Activated T-cell treated with anti-CD3 and anti-CD28 coated beads, Interleukin-2, amount 50 U/mL, for 1 hour (primary cell): ENCODE measurements at regions not wholly inside any gene's neighbourhood (a gene's known extent, or its start where the extent isn't known, plus 50 kb on each side); places are given as distances from the start of the nearest gene placed in this dataset.

Experiments used
- DNase-seq: peaks from one replicate; pipeline ENCODE4 v3.0.0-alpha.2; 2020

DNA sequence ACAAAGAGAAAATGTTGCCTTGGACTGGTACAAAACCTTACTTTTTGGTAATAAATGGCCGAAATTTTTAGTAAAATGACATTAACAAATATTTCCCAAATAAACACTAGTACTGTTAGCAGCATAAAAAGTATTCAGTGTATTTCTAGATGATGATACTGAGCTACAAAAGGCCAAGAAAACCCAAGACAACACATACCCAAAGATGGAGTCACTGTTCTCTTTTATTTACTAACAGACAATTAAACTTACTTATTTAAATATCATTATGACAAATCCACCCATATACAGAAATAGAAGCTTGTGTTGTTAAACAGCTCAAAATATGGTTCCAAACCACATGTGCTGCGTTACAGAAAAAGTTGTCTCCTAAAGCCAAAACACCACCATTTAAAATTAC is 239.9 kb downstream of the ZEB2 start:
- DNase-seq, result no peak

DNA sequence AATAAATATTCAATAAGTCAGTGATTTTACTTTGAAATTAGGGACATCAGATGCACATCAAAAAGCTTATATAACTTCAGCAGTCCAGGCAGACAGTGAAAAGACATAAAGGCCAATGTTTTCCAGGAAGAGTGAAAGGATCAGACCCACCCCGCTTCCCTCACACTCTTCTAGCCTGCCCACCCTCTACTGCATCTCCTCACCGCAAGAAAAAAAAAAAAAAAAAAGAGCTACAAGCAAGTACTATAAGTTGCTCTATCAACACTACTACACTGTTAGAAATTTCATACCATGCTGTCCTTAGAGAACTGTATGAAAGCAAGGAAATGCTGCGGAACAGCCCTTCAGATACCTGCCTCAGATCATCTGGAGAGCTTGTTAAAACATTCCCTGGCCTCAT is 240.8 kb downstream of the ZEB2 start:
- DNase-seq, result no peak

DNA sequence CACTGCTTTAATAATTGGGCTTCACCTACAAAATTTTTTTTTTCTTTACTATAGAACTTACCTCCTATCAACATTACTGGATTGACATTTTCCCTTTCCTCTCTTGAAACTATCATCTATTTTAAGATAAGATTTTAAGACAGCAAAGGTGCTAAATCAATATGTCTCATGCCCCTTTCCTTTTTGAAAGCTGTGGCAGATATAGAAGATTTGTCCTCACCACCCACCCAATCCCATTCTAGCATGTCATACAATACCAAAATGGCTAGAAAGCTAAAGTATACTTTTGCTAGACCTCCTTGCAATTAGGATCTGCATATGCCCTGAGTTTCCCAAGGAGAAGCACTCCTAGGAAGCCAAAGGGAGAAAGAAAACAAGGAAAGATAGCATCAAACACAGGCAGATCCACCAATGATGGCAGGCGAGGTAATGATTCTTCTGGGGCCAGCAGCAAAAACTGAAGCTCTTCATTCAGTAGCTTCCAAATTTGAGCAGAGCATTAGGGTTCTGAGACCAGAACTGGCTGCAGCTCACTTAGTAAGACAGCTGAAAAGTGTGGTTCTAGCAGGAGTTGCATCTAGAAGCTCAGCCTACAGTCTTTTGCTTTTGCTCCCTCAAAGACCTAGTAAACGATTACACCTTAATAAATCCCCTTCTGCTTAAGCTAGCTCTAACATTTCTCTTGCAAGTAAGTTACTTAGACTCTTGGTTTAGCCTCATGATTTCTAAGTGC is 242.1 kb downstream of the ZEB2 start:
- DNase-seq, result no peak

DNA sequence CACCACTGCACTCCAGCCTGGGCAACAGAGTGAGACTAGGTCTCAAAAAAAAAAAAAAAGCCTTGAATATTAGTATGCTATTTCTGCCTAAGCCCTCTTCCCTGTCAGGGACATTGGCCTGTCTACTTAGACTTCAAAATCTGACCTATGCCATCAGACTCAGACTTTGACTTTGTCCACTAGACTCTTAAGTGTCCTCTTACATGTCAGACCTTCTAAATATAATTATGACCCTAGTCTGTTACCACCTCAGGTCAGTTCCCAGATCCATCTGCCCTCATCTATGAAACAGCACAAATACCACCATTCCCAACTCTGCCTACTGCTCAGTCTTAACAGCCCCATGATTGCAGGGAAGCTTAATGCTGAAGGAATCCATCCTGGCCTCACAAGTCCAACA is 244.6 kb downstream of the ZEB2 start:
- no peak for DNase-seq

DNA sequence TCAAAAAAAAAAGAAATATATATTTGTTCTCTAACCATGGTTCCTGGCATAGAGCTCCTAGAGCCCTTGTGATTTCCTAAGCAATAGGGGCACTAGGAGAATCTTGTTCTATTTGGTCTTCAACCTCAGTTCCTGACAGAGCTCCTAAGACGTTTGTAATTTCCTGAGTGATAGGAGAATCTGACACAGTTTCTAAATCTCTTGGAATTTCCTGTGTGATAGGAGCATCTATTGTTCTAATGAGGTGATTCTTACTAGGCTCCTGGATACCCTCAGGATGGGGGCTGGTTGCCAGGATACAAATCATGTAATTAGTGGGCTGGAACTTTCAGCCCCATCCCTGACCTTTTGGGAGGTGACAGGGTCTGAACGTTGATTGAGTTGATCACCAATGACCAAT is 245.8 kb downstream of the ZEB2 start:
- no peak for DNase-seq

DNA sequence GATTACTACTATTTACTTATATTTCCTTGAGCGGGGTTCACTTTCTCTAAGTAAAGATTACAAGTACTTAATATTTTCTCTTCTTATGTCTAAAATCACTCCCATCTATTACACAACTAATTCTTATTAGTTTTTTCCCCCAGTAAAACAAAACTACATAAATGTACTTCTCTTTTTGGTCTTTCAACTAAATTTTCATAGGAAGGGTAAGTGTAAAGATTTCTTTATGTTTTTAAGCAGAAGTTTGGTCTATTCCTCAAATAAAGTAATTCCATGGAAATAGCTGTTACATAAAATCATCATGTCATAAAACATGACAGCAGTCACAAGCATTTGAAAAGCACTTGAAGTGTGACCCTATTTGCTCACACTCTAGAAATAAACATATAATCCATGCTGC is 249.0 kb downstream of the ZEB2 start:
- no peak for DNase-seq

DNA sequence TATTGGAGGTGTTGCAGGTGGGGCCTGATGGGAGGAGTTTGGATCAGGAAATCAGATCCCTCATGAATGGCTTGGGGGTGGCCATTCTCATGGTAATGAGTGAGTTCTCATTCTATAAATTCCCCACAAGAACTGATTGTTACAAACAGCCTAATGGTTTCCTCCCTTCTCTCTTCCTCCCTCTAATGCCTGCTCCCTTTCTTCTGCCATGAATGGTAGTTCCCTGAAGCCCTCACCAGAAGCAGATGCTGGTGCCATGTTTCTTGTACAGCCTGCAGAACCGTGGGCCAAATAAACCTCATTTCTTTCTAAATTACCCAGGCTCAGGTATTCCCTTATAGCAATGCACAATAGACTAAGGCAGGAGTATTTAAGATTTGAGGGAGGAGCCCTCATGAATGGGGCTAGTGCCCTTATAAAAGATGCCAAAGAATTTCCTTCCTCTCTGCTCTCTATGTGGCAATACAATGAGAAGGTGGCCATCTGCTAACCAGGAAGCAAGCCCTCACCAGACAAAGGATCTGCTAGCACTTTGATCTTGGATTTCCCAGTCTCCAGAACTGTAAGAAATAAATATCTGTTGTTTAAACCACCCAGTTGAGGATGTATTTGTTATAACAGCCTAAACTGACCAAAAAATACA is 251.8 kb downstream of the ZEB2 start:
- no peak for DNase-seq

DNA sequence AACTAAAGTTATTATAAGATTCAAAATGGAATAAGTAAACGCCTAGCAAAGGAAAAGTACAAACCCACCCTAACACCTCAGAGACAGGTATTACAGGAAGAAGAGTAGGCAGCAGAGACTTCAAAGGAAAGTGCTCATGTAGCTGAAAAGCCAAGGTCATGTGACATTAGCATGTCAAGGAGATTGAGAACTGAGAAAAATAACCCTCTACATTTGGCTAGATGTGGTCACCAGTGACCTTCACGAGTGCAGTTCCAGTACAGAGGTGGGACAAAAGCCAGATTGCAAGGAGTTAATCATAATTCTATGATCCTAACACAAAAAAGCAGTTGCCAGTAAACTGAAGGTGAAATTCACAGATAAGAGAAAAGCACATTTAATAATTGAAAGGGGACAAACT is 252.7 kb downstream of the ZEB2 start:
- no peak for DNase-seq

DNA sequence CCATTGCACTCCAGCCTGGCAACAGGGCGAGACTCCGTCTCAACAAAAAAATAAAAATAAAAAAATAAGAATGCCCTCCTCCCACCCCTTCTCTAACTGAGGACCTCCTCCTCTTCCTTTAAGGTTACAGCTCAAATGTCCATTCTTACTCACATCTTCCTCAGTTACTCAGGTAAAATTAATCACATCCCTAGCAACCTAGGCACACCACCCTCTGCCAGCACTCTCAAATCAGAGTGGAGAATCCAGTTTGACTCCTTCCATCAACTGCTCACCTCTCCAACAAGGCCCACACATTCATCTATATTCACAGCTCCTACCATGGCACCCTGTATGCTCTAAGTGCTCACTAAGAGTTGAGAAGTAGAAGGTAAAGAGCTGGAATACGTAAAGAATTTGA is 254.3 kb downstream of the ZEB2 start:
- DNase-seq, result no peak

DNA sequence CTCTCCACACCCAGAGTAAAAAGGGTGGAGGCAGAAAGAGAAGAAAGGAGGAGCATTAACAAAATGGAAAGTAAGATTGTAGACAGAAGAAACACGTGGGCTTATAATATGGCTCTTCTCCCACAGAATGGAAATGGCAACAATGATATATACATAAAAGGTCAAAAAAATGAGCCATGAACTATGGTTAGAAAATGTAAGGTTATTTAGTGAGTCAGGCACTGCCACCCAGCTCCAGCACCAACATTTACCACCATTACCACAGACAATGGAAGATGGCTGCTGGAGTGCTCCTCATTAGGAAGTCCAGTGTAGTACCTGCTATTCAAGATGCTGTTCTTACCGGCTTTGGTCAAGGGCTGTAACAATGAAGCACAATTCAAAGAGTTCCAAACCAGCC is 258.0 kb downstream of the ZEB2 start:
- DNase-seq, result no peak

DNA sequence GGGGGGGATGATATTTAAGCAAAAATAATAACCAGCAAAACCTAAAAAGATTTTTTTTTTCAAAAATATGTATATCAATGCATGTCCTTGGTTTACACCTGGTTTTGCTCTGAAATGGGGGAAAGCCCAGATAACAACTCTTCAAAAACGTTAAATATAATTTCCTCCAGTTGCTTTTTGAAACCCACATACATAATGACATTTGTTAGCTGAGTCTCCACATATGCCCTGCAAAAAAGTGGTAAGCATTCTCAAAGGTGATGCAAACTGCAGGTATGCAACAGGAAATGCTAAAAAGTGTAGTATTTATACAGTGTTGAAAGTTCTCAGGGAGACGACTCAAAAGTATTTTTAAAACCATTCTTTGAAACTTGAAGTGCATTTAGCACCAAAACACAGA is 258.6 kb downstream of the ZEB2 start:
- DNase-seq, result no peak

DNA sequence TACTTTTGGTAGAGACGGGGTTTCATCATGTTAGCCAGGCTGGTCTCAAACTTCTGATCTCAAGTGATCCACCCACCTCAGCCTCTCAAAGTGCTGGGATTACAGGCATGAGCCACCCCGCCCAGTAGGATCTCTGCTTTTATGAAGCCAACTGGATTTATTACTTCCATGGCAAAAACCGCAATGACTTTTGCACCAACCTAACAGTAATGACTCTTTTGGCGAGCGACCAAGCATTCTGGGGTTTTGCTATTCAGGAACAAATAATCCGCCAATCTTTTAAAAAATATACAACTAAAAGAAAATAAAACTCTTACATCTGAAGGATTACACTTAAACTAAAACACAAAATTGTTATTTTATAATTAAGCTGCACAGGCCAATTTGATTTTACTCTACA is 260.6 kb downstream of the ZEB2 start:
- DNase-seq, result no peak

DNA sequence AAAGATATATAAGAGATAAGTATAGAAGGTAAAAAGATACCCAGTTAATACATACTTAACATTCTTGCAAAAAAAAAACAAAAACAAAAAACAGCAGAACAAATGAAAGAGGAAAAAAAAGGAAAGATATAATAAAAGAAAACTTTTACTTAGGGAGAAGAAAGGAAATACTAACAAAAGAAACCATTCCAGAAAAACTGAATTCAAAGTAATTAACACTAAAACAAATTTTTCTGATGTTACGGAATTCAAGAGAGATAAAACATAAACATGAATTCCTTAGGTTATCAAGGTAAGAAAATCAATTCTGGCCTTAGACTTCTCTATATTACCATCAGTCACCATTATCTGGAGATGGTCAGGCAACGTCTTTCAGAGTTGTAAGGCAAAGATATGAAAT is 261.8 kb downstream of the ZEB2 start:
- no peak for DNase-seq

DNA sequence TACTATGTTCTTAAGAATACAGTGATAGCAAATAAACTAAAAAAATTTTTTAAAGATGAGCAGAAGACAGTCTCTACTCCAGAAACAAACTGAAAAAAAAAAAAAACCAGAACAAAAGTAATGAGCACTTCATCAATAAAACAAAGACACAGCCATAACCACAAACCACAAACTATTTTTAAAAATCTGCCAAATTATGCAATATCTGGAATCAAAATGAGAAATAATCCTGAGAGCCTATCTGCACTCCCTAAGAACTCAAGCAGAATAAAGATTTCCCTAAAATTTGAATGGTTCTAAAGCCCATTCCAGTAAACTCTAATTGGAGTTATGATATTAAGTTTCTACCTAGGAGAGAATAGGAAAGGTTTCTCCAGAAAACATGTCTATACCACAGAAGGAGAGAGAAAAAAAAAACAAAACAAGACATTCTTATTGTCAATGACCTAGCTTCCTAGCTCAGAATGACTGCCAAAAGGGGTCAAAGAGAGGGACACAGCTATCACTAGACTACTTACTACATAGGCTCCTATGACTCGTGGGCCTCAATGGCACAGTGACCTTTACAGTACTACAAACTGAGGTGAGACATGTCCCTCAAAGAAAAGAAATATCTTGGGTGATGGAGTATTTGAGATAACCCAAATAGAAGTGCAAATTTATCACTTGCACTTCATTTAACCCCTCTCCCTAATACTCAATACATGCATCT is 262.8 kb downstream of the ZEB2 start:
- DNase-seq, result no peak

DNA sequence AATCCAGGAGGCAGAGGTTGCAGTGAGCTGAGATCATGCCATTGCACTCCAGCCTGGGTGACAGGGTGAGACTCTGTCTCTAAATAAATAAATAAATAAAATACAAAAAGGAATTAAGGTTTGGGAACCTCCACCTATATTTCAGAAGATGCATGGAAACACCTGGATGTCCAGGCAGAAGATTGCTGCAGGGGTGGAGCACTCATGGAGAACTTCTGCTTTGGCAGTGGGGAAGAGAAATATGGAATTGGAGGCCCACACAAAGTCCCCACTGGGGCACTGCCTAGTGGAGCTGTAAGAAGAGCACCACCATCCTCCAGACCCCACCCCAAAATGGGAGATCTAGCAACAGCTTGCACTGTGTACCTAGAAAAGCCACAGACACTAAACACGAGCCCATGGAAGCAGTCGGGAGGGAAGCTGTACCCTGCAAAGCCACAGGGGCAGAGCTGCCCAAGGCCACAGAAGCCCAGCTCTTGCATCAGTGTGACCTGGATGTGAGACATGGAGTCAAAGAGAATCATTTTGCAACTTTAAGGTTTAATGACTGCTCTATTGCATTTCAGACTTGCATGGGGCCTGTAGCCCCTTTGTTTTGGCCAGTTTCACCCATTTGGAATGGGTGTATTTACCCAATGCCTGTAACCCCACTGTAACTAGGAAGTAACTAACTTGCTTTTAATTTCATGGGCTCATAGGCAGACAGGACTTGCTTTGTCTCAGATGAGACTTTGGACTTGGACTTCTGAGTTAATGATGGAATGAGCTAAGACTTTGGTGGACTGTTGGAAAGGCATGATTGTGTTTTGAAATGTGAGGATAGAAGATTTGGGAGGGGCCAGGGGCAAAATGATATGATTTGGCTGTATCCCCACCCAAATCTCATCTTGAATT is 265.3 kb downstream of the ZEB2 start:
- DNase-seq, result no peak

DNA sequence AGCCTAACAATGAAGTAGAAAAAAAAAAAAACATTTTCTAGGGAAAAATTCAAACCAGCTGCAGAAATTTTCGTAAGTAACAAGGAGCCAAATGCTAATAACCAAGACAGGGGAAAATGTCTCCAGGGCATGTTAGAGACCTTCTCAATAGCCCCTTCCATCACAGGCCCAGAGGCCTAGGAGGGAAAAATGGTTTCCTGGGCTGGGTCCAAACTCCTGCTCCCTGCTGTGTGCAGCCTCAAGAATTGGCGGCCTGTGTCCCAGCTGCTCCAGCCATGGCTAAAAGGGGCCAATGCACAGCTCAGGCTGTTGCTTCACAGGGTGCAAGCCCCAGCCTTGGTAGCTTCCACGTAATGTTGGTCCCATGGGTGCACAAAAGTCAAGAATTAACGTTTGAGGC is 266.2 kb downstream of the ZEB2 start:
- DNase-seq, result no peak

DNA sequence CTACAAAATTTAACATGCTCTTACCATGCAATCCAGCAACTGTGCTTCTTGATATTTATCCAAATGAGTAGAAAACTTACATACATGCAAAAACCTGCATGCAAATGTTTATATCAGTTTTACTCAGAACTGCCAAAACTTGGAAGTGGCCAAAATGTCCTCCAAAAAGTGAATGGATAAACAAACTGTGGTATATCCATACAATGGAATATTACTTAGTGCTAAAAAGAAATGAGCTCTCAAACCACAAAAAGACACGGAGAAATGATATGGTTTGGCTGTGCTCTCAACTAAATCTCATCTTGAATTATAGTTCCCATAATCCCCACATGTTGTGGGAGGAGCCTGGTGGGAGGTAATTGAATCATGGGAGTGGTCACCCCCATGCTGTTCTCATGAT is 267.2 kb downstream of the ZEB2 start:
- DNase-seq, result no peak

DNA sequence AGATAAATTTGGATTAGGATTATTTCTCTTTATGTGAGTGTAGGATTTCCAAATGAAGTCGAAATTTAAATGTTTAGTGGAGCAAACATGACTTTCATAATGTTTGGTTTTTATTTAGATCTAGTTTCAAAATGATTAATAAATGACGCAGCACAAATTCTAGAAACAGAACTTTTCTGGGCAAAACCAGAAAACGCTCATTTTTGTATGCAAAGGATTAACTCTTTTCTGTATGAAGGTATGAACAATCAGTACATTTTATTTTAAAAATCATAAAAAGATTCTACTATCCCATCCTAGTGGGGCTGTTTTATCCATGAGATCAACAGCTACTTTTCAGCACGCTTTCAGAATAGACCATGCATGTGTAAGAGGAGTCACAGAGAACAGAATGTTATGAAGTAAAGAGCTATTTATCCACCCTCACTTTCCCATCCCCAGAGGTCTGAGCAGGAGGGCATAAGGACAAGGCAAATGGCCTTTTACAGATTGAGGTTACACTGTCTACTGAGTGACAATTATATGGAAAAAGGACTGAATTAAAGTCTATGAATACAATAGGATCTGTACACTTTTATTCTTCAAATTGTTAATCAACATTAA is 270.8 kb downstream of the ZEB2 start:
- DNase-seq, result no peak

DNA sequence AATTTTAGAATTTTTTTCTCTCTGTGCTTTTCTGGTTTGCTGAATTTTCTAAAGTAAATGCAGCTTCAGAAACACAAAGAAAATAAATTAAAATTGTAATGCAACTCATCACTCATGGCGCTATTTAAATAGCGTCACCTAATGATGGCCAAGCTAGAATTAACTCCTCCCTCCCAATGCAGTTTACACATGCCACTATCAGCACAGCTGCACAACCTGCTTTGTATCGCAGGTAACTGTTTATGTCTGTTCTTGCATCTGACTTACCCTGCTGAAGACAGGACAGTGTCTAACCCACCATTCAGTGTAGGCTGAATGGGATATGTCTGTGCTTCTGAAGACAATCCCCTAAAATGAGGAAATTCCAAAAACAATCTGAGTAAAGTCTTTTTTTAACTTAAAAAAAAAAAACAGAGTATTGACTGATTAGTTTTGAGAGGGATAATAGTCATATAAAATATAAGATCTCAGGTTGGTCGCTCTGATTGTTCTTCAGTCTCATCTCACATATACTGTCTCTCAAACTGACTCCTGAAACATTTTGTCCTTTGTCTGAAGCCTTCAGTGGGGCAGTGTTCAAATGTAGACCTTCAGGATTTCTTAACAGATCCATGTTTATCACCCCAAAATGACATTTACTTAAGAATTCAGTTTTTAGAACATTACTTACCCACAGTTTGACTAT is 271.4 kb downstream of the ZEB2 start:
- no peak for DNase-seq

DNA sequence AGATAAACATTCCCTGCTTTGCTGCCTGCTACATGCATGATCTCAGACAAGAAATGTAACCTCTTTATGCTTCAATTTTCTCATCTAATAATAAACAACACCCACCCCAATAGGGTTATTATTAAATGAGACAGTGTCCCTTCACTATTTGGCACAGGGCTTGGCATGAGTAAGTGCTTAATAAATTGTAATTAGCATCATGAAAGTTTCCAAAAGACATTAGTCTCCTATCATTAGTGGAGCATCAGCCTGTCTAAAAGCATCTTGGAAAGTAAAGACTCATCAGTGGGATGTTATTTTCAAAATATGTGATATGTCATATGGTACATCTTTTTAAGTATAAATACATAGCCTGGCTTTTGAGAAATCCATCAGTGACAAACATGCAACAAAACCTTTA is 275.0 kb downstream of the ZEB2 start:
- DNase-seq, result no peak

DNA sequence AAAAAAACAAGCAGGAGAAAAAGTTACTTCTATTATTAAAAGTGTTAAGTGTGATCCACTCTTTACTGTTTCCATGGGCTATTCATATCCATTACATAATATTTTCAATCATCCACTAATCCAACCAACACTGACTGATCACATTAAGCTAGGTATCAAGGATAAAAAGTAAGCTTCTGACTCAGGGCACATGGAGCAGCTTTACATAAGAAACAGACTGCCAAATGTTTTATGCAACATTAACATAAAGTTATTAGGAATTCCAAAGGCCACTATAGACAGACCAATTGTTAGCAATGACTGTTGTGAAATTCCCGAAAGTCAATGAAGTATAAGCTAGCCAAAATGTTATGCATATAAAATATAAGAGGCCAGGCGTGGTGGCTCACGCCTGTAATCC is 277.6 kb downstream of the ZEB2 start:
- DNase-seq, result no peak

DNA sequence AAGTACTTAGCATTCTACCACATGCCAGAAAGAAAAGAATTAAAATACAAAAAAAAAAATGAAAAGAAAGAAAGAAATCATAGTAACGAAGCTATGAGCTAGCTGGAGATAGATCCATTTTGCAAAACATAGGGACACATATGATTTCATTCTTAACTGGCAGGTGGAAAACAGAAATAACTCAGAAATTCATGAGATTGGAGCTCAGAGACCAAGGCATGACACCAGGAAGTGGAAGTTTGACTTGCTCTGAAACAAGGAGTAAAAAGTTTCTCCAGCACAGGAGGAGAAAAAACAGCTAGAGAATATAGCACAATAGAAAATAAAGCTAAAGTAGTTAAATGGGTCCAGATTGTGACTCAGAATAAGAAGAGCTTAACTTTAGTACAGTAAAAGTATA is 278.1 kb downstream of the ZEB2 start:
- no peak for DNase-seq
